GM18499 (cell line): ENCODE measurements at regions not wholly inside any gene's neighbourhood (a gene's known extent, or its start where the extent isn't known, plus 50 kb on each side); places are given as distances from the start of the nearest gene placed in this dataset.

Experiments used
- ATAC-seq: cut with Tn5 transposase; IDR thresholded peaks from one replicate; pipeline ENCODE4 v1.9.1; 2021; ENCODE audit warnings: moderate number of reproducible peaks; ENCODE audit not compliant: insufficient read depth, unreplicated experiment

GRCh38 chr3:194073926-194074325, 62.0 kb upstream of the HES1 start:
- ATAC-seq: no peak

- no peak for ATAC-seq
Measured at GRCh38 chr3:194075088-194075615, 60.8 kb upstream of the HES1 start.

GRCh38 chr3:194075802-194076460, 60.0 kb upstream of the HES1 start:
- no peak for ATAC-seq

GRCh38 chr3:194076475-194076874, 59.5 kb upstream of the HES1 start:
- no peak for ATAC-seq

GRCh38 chr3:194077602-194078001, 58.3 kb upstream of the HES1 start:
- no peak for ATAC-seq

GRCh38 chr3:194078045-194078821, 57.7 kb upstream of the HES1 start:
- ATAC-seq: no peak

GRCh38 chr3:194079702-194080172, 56.2 kb upstream of the HES1 start:
- ATAC-seq: no peak

GRCh38 chr3:194080436-194080835, 55.5 kb upstream of the HES1 start:
- no peak for ATAC-seq

GRCh38 chr3:194080913-194081800, 54.8 kb upstream of the HES1 start:
- no peak for ATAC-seq

GRCh38 chr3:194081826-194082225, 54.1 kb upstream of the HES1 start:
- no peak for ATAC-seq

- no peak for ATAC-seq
Measured at GRCh38 chr3:194082743-194083636, 53.0 kb upstream of the HES1 start.

- peak; percentile 27 for ATAC-seq
Measured at GRCh38 chr3:194083637-194084224, 52.2 kb upstream of the HES1 start.

- peak; percentile 69 for ATAC-seq
Measured at GRCh38 chr3:194084284-194084683, 51.7 kb upstream of the HES1 start.
